Large intestine (tissue), 3 donors: ENCODE measurements at regions not wholly inside any gene's neighbourhood (a gene's known extent, or its start where the extent isn't known, plus 50 kb on each side); places are given as distances from the start of the nearest gene placed in this dataset.

Source experiments
- DNase-seq, 2 donors: peaks; one replicate each; pipeline versions ENCODE4 v3.0.0 to v3.0.0-alpha.2; 2013
- H3K27ac ChIP-seq: one replicate; pipeline ENCODE4 v1.5.1; 2013; ENCODE audit warnings: low read length
- H3K27me3 ChIP-seq: 2 replicates; pipeline ENCODE4 v1.6.1; 2013; ENCODE audit warnings: low read length; ENCODE audit not compliant: control insufficient read depth, insufficient read depth
- H3K36me3 ChIP-seq: 2 replicates; pipeline ENCODE4 v1.6.1; 2013; ENCODE audit warnings: low read length; ENCODE audit not compliant: control insufficient read depth, insufficient read depth
- H3K4me1 ChIP-seq: one replicate; pipeline ENCODE4 v1.6.1; 2013; ENCODE audit warnings: low read length; ENCODE audit not compliant: control insufficient read depth, insufficient read depth
- H3K4me3 ChIP-seq: one replicate; pipeline ENCODE4 v1.5.1; 2013; ENCODE audit warnings: low read length
- H3K9me3 ChIP-seq: one replicate; pipeline ENCODE4 v1.6.1; 2013; ENCODE audit warnings: mild to moderate bottlenecking, low read depth, low read length, moderate library complexity; ENCODE audit not compliant: control insufficient read depth
- whole genome bisulfite sequencing: methylation state at CpG from one replicate; pipeline ENCODE4 v1.1.5; 2013; ENCODE audit warnings: low lambda C conversion rate; ENCODE audit not compliant: insufficient coverage; 5-methylcytosine and 5-hydroxymethylcytosine counted together

DNA sequence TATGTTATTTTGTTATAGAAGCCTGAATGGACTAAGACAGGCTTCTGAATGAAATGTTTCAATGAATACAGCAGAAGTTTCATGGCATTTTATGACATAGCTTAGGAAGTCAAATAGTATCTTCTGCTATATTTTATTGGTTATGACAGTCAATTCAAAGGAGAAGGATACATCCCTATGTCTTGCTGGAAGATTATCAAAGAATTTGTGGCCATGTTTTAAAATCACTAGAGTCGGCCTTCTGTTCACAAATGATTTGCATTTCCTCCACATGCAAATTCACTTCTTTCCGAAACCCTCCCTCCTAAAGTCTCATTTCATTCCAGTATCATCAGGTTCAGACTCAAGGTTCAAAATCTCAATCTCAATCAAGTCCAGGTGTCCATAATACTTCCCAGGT is 679.2 kb upstream of the ADAMTS5 start:
- Histone ChIP-seq H3K9me3 (no peaks in the 10 kb centered on the region), H3K4me1 (no peaks in the 10 kb centered on the region)

GRCh38 chr21:27645285-27645684 is 678.4 kb upstream of the ADAMTS5 start:
- Histone ChIP-seq H3K27ac (no peak overlapping the region), H3K27me3 (no peaks in the 10 kb centered on the region), H3K9me3 (no peaks in the 10 kb centered on the region), H3K4me3 (no peak overlapping the region), H3K4me1 (no peaks in the 10 kb centered on the region), H3K36me3 (no peaks in the 10 kb centered on the region)
- DNase-seq: no peak

More for the DNA sequence above, 679.2 kb upstream of the ADAMTS5 start:
- Histone ChIP-seq H3K4me3 (no peak overlapping the region), H3K36me3 (no peaks in the 10 kb centered on the region), H3K27ac (no peak overlapping the region), H3K27me3 (no peaks in the 10 kb centered on the region)
- DNase-seq: no peak
- 100% methylated on average over 1 of the region's 2 CpGs for WGBS

DNA sequence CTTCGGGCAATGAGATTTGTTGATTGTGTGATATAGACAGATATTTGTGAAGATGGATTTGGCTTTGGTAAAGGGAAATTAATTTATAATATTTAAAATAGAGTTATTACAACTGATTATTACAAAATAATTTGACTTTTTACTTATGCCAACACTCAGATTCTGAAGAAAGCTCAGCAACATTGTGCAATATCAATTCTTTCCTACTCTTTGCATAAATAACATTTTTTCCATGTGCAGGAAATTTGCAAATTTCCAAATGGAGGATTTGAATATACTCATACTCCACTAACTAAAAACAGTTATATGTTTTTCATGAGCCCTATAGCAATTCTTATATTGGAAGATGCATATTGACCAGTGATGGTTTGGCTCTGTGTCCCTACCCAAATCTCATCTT is 676.4 kb upstream of the ADAMTS5 start:
- H3K4me1 ChIP-seq: no peaks in the 10 kb centered on the region
- H3K27ac ChIP-seq: no peak overlapping the region
- no peaks in the 10 kb centered on the region for H3K27me3 ChIP-seq
- H3K9me3 ChIP-seq: no peaks in the 10 kb centered on the region
- no peak overlapping the region for H3K4me3 ChIP-seq
- DNase-seq: no peak
- WGBS: no CpG with 5 or more reads among the region's 1 CpG
- H3K36me3 ChIP-seq: no peaks in the 10 kb centered on the region

DNA sequence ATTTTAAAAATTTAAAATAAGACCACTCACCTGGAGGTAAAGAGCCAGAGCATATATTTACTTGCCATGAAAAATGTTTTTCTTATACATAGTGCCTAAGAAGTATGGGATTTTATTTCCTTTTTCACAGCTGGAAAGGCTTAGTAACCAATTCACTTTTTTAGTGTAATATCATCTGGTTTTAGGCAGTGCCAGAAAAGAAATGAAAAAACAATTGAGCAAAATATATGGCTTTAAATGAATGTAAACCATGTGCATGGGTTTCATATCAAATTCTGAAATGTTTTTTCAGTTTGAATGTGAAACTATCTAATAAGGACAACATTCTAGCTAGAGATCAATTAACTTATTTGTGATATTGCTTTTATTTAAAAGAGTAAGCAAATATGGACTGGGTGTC is 672.4 kb upstream of the ADAMTS5 start:
- H3K4me1 ChIP-seq: no peaks in the 10 kb centered on the region
- no peaks in the 10 kb centered on the region for H3K36me3 ChIP-seq
- H3K27me3 ChIP-seq: no peaks in the 10 kb centered on the region
- no peak overlapping the region for H3K4me3 ChIP-seq
- H3K27ac ChIP-seq: no peak overlapping the region
- no peak for DNase-seq
- no peaks in the 10 kb centered on the region for H3K9me3 ChIP-seq

- Histone ChIP-seq H3K4me3 (no peak overlapping the region), H3K27me3 (no peaks in the 10 kb centered on the region)
- no CpG with 5 or more reads among the region's 2 CpGs for WGBS
Observed at GRCh38 chr21:27636656-27637055, 669.8 kb upstream of the ADAMTS5 start.

GRCh38 chr21:27633631-27634030 is 666.7 kb upstream of the ADAMTS5 start:
- WGBS: 100% methylated on average over 1 of the region's 3 CpGs
- Histone ChIP-seq H3K36me3 (no peaks in the 10 kb centered on the region), H3K9me3 (no peaks in the 10 kb centered on the region), H3K27ac (no peak overlapping the region), H3K4me3 (no peak overlapping the region), H3K4me1 (no peaks in the 10 kb centered on the region), H3K27me3 (no peaks in the 10 kb centered on the region)
- DNase-seq: no peak

More at GRCh38 chr21:27636656-27637055, 669.8 kb upstream of the ADAMTS5 start:
- H3K36me3 ChIP-seq: no peaks in the 10 kb centered on the region
- H3K9me3 ChIP-seq: no peaks in the 10 kb centered on the region
- H3K27ac ChIP-seq: no peak overlapping the region
- no peaks in the 10 kb centered on the region for H3K4me1 ChIP-seq
- no peak for DNase-seq

DNA sequence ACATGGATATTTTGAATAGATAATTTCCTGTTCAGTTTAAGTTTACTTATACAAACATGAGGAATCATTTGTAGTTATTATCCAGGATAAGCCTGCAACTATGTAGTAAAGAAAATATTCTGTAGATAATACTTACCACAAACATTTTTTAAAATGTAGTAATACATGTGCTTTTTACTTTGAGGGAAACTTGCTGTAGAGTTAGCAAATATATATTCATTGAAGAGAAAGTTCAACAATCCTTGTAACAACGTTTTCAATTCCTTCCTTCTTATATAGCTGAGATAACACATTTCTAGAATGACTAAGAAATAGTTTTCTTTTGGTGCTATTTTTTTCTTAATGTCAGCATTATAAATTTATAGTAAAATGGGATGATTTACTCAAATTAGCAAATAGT is 664.6 kb upstream of the ADAMTS5 start:
- no peak for DNase-seq
- 33% methylated on average over 1 of the region's 1 CpG for WGBS
- no peaks in the 10 kb centered on the region for H3K9me3 ChIP-seq
- no peaks in the 10 kb centered on the region for H3K27me3 ChIP-seq
- no peaks in the 10 kb centered on the region for H3K4me1 ChIP-seq
- no peak overlapping the region for H3K27ac ChIP-seq
- H3K4me3 ChIP-seq: no peak overlapping the region
- H3K36me3 ChIP-seq: no peaks in the 10 kb centered on the region

DNA sequence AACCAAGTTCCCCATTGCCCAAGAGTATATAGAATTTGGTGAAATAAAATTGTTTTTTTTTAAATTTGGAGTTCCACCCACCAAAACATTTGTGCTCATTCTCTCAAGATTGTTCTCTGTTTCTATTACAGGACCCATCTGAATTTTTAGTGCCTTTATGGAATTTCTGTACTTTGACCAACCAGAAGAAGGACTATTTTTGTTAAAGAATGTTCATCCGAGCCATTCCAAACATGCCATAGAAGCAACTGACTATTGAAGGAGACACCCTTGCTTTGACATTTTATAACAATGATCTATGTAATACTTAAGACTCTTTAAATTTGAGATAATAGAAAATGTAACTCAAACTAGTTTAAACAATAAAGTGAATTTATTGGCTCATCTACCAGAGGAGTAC is 655.7 kb upstream of the ADAMTS5 start:
- no CpG with 5 or more reads among the region's 1 CpG for WGBS
- Histone ChIP-seq H3K27me3 (no peaks in the 10 kb centered on the region), H3K36me3 (no peaks in the 10 kb centered on the region), H3K9me3 (no peaks in the 10 kb centered on the region), H3K4me3 (no peak overlapping the region), H3K4me1 (no peaks in the 10 kb centered on the region), H3K27ac (no peak overlapping the region)
- no peak for DNase-seq

DNA sequence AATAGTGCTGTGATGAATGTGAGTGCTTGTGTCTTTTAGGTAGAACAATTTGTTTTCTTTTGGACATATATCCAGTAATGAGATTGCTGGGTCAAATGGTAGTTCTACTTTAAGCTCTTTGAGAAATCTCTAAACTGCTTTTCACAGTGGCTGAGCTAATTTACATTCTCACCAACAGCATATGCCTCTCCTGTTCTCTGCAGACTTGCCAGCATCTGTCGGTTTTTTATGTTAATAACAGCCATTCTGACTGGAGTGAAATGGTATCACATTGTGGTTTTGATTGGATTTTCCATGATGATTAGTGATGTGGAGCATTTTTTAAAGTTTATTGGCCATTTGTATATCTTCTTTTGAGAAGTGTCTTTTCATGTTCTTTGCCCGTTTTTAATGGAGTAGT is 647.3 kb upstream of the ADAMTS5 start:
- Histone ChIP-seq H3K27me3 (no peaks in the 10 kb centered on the region), H3K36me3 (no peaks in the 10 kb centered on the region), H3K9me3 (no peaks in the 10 kb centered on the region), H3K4me3 (no peak overlapping the region), H3K4me1 (no peaks in the 10 kb centered on the region), H3K27ac (no peak overlapping the region)
- 100% methylated on average over 1 of the region's 2 CpGs for WGBS
- no peak for DNase-seq

DNA sequence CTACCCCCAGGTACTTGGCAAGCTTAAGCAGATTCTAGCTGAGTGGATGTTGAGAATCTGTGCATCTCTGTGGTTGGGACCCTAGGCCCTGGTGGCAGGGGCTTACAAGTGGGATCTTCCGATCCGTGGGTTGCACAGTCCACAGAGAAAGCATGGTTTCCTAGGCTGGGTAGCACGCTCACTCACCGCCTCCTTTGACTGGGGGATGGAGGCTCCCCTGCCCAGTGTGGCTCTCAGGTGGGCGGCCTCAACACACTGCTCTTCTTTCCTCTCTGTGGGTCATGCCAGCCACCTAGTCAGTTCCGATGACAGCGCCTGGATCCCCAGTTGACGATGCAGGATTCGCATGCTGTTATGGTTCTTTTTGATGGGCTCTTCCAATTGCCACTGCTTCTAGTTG is 639.5 kb upstream of the ADAMTS5 start:
- H3K9me3 ChIP-seq: no peaks in the 10 kb centered on the region
- no CpG with 5 or more reads among the region's 9 CpGs for WGBS
- H3K27me3 ChIP-seq: no peaks in the 10 kb centered on the region
- DNase-seq: no peak
- H3K4me3 ChIP-seq: no peak overlapping the region
- no peaks in the 10 kb centered on the region for H3K36me3 ChIP-seq
- H3K27ac ChIP-seq: no peak overlapping the region
- no peaks in the 10 kb centered on the region for H3K4me1 ChIP-seq

GRCh38 chr21:27596196-27596595 is 629.3 kb upstream of the ADAMTS5 start:
- no peaks in the 10 kb centered on the region for H3K36me3 ChIP-seq
- no peaks in the 10 kb centered on the region for H3K27me3 ChIP-seq
- H3K4me3 ChIP-seq: no peak overlapping the region
- H3K9me3 ChIP-seq: no peaks in the 10 kb centered on the region
- DNase-seq: no peak
- H3K4me1 ChIP-seq: no peaks in the 10 kb centered on the region
- H3K27ac ChIP-seq: no peak overlapping the region
